ENCODE measurements at regions not wholly inside any gene's neighbourhood (a gene's known extent, or its start where the extent isn't known, plus 50 kb on each side); places are given as distances from the start of the nearest gene placed in this dataset.

DNA sequence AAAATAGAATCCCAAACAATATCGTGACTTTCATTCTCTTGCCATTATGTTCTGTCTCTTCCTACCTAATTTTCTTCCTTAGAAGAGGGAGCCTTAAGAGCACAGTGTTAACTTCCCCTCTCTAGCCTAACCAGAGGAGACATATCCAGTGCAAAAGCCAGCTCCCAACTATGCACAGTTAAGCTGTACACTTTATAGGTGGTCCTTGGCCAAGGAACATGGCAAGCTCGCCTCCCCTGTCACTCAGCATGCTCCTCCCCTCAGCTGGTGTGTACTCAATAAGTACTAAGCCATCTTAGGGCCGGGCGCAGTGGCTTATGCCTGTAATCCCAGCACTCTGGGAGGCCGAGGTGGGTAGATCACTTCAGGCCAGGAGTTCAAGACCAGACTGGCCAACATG lies 255.1 kb upstream of the TMPO start:
- no peaks in the 10 kb centered on the region for H3K4me1 Mint-ChIP-seq
- no peak overlapping the region for H3K4me3 Mint-ChIP-seq
- no peak overlapping the region for H3K27ac Mint-ChIP-seq
- no peaks in the 10 kb centered on the region for H3K36me3 Mint-ChIP-seq
- peaks cover 8% of the 10 kb centered on the region for H3K27me3 Mint-ChIP-seq
- H3K9me3 Mint-ChIP-seq, result no peaks in the 10 kb centered on the region

GRCh38 chr12:98262902-98263301 lies 252.5 kb upstream of the TMPO start:
- Mint-ChIP-seq H3K27me3 (peaks cover 8% of the 10 kb centered on the region), H3K9me3 (no peaks in the 10 kb centered on the region), H3K27ac (no peak overlapping the region), H3K36me3 (no peaks in the 10 kb centered on the region), H3K4me1 (no peaks in the 10 kb centered on the region), H3K4me3 (no peak overlapping the region)

DNA sequence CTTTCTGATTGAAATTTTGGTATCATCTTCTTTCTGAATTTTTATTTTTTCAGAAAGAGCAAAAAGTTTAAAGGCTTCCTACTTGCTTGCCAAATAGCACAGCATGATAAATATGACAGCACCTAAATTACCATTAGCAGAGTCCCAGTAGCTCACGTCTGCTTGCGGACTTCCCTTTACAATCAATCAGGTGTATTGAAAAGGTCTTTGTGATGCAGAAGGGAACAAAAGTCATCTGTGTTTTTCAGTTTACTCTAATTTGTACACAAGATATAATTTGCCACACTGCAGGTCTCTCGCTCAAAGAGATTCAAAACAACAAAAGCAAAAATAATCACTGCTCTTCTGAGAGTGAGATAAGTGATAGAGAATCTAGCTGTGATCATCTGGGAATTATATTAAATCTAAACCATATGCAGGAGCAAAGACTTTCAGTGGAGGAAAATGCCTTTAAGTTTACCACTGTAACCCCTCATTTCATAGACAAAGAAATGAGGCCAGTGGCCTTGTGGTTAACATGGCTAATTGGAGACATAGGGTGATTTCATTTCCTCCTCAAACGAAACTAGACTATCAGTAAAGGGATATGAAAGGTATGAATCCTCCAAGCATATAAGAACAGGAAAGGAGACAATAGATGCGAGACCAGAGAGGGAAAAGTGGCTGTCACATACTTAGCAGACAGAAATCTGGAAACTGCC lies 240.8 kb upstream of the TMPO start:
- Mint-ChIP-seq H3K27ac (no peak overlapping the region), H3K27me3 (peaks cover 11% of the 10 kb centered on the region), H3K9me3 (peaks cover 4% of the 10 kb centered on the region), H3K36me3 (no peaks in the 10 kb centered on the region), H3K4me1 (no peaks in the 10 kb centered on the region), H3K4me3 (no peak overlapping the region)

DNA sequence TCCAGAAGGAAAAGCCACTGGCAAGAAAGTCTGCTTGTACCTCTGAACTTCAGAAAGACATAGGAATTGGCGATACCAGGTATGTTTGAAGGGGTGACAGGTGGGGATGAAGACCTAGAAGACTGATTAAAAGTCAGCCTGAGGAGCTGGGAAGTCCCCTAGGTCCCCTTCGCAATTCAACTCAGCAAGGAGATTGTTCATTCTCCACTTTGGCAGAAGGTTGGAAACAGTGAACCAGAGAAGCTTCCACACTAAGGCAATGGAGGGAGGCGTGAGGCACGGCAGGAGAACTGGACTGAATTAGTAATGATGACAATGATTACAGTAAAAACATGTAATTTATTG lies 240.3 kb upstream of the TMPO start:
- Mint-ChIP-seq H3K9me3 (no peaks in the 10 kb centered on the region), H3K36me3 (no peaks in the 10 kb centered on the region), H3K27ac (no peak overlapping the region), H3K4me3 (no peak overlapping the region), H3K27me3 (peaks cover 7% of the 10 kb centered on the region), H3K4me1 (no peaks in the 10 kb centered on the region)

- H3K27ac Mint-ChIP-seq, result no peak overlapping the region
- no peak overlapping the region for H3K4me3 Mint-ChIP-seq
- H3K9me3 Mint-ChIP-seq, result no peaks in the 10 kb centered on the region
- H3K4me1 Mint-ChIP-seq, result no peaks in the 10 kb centered on the region
- no peaks in the 10 kb centered on the region for H3K36me3 Mint-ChIP-seq
- H3K27me3 Mint-ChIP-seq, result peaks cover 9% of the 10 kb centered on the region
Measured at GRCh38 chr12:98280152-98280551, 235.2 kb upstream of the TMPO start.

- Mint-ChIP-seq H3K4me3 (no peak overlapping the region), H3K9me3 (no peaks in the 10 kb centered on the region), H3K4me1 (no peaks in the 10 kb centered on the region), H3K27ac (no peak overlapping the region), H3K27me3 (peaks cover 14% of the 10 kb centered on the region), H3K36me3 (no peaks in the 10 kb centered on the region)
Measured at GRCh38 chr12:98280621-98281020, 234.8 kb upstream of the TMPO start.

GRCh38 chr12:98291828-98292227 lies 223.6 kb upstream of the TMPO start:
- Mint-ChIP-seq H3K36me3 (no peaks in the 10 kb centered on the region), H3K9me3 (no peaks in the 10 kb centered on the region), H3K4me3 (no peak overlapping the region), H3K27me3 (peaks cover 19% of the 10 kb centered on the region), H3K4me1 (no peaks in the 10 kb centered on the region), H3K27ac (no peak overlapping the region)

DNA sequence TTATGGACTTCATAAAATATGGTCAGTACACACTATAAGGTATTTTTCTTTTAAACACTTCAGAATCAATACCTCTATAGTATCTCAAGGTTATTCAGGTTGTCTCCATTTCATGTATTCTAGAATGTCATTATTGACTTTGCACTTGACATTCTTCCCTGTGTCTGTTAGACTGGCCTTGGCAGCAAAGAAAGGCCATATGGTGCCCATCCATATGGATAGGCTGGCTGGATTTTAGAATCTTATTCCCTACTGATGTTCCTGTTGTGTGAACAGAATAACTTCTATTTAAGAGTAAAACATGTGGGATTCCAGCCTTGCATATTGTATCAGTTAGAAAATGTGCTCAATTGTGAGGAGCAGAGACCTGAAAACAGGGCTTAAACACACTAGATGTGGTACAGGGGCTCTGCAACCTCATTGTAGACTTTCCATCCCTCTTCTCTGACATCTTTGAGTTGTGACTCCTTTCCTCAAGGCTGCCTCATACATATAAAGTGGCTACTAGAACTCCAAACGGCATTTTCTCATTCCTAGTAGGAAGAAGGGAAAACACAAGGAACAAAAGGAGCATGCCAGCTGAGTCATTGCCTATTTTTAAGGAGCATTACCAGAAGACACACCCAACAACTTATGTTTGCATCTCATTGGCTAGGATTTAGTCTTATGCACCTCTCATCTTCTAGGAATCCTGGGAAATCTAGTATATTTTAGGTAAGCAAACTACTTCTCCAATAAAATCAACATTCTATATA lies 221.2 kb upstream of the TMPO start:
- Mint-ChIP-seq H3K4me1 (no peaks in the 10 kb centered on the region), H3K27ac (no peak overlapping the region), H3K4me3 (no peak overlapping the region), H3K9me3 (no peaks in the 10 kb centered on the region), H3K27me3 (peaks cover 18% of the 10 kb centered on the region), H3K36me3 (no peaks in the 10 kb centered on the region)

DNA sequence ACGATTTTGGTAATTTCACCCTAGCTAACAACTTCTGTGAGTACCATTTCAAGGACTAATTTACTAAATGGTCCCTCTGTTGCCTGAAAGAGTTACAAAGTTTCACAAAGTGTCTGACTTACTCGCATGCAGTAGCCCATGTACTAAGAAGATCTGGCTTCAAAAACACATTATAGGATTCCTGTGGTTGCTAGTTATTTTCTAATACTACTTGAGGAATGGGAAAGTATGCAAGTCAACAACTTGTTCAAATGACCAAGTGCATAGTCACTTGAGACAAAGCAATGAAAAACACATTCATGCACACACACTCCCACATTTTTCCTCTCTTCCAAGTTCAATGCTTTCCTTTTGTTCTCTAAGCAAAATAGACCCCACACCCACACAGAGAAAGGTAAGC lies 219.7 kb upstream of the TMPO start:
- Mint-ChIP-seq H3K4me3 (no peak overlapping the region), H3K27ac (no peak overlapping the region), H3K27me3 (peaks cover 21% of the 10 kb centered on the region), H3K9me3 (no peaks in the 10 kb centered on the region), H3K36me3 (no peaks in the 10 kb centered on the region), H3K4me1 (no peaks in the 10 kb centered on the region)

DNA sequence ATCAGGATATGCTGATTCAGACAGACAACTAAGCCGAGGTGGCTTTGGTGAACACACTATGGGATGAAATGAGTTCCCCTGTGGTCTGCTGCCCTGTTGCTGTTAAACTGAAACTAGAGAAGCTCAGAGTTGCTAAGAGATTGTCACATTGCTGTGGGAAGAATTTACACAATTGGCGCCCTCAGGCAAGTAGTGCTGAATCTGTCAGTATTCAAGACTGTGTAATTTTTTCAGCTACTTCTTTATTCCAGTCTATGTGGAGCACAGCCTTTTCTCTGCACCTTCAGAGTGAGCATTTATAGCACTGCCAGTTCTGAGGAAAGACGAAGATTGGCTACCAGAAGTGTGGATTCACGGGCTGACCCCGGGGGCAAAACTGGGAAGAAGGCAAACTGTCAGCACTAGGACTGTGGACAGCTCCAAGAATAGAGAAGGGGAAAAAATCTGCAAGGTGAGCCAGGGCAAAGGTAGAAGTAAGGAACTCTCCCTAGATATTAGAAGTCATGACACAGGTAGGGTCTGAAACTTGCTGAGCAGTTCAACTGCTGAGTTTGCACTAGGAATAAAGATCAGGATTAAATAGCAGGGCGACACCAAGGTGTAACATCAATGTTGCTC lies 218.8 kb upstream of the TMPO start:
- no peaks in the 10 kb centered on the region for H3K9me3 Mint-ChIP-seq
- no peak overlapping the region for H3K4me3 Mint-ChIP-seq
- H3K4me1 Mint-ChIP-seq, result no peaks in the 10 kb centered on the region
- no peak overlapping the region for H3K27ac Mint-ChIP-seq
- peaks cover 20% of the 10 kb centered on the region for H3K27me3 Mint-ChIP-seq
- no peaks in the 10 kb centered on the region for H3K36me3 Mint-ChIP-seq

DNA sequence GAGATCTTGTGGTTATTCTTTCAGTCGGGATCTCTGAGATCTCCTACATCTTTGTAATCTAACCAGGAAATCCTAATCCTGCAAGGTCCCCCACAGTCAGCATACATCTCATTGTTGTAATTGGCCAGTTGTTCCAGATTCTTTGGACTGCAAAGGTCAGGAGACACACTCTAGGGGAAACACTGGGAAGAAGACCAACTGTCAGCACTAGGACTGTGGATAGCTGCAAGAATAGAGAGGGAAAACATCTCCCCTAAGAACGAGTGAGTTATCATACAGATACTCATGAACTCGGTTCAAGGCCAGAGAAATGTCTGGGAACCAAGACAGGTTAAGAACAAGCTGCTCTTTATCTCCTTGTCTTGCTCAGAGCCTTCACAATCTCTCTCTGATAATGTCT lies 217.9 kb upstream of the TMPO start:
- no peaks in the 10 kb centered on the region for H3K4me1 Mint-ChIP-seq
- H3K36me3 Mint-ChIP-seq, result no peaks in the 10 kb centered on the region
- no peaks in the 10 kb centered on the region for H3K9me3 Mint-ChIP-seq
- H3K27me3 Mint-ChIP-seq, result peaks cover 16% of the 10 kb centered on the region
- H3K27ac Mint-ChIP-seq, result no peak overlapping the region
- no peak overlapping the region for H3K4me3 Mint-ChIP-seq

DNA sequence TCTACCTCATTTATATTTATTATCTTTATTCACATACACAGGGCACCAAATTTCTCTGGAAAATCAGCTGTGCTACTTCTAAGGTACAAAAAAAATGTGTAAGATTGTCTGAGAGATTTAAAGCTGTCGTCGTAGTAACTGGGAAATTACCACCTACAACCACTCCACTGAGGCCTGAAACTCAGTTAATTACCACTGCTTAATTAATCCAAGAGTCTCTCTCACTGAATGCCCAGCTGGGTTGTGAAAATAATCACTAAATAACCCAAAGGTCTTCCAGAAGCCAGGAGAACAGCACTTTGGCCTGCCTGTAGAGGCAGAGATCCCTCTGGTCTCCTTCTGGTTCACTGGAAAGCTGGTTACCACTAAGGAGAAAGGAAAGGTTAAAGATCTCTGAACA lies 207.2 kb upstream of the TMPO start:
- Mint-ChIP-seq H3K36me3 (no peaks in the 10 kb centered on the region), H3K27ac (no peak overlapping the region), H3K9me3 (no peaks in the 10 kb centered on the region), H3K27me3 (peaks cover 14% of the 10 kb centered on the region), H3K4me1 (no peaks in the 10 kb centered on the region), H3K4me3 (no peak overlapping the region)

- Mint-ChIP-seq H3K27me3 (peaks cover 7% of the 10 kb centered on the region), H3K4me1 (no peaks in the 10 kb centered on the region)
Measured at GRCh38 chr12:98317939-98318899, 197.2 kb upstream of the TMPO start.

DNA sequence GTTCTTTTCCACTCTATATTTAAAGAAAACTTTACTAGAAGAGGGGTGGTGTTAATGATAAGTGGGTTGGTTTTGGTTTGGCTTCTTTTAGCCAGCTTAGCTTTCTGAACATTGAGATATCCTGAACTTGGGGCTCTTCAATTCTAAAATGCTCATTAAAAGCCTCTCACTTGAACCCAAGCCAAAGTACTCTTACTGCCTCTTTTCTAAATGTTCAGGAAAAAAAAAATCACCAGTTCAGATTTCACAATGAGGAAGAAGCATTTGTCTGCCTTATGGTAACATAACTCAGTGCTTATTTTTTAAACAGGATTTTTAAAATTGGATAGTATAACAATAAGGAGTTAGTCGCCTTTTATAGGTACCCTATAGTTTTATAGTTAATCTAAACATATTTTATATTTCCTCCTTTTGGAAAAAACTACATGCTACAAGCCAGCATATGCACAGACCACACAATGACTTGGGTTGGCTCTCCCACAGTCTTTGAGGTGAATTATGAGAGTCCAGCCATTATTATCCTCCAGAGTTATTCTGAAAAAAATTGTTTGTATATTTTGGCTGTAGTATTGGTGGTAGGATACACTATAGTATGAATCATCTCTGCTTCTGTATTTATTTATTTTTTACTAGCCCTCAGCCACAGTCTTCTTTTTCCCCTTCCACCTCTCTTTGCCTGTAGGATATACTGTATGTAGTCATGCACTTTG lies 195.5 kb upstream of the TMPO start:
- H3K27ac Mint-ChIP-seq, result no peak overlapping the region
- peaks cover 6% of the 10 kb centered on the region for H3K27me3 Mint-ChIP-seq
- no peak overlapping the region for H3K4me3 Mint-ChIP-seq
- H3K9me3 Mint-ChIP-seq, result peaks cover 4% of the 10 kb centered on the region
- no peaks in the 10 kb centered on the region for H3K36me3 Mint-ChIP-seq
- no peaks in the 10 kb centered on the region for H3K4me1 Mint-ChIP-seq

More at GRCh38 chr12:98317939-98318899, 197.2 kb upstream of the TMPO start:
- no peak overlapping the region for H3K27ac Mint-ChIP-seq
- H3K4me3 Mint-ChIP-seq, result no peak overlapping the region
- no peaks in the 10 kb centered on the region for H3K36me3 Mint-ChIP-seq
- peaks cover 4% of the 10 kb centered on the region for H3K9me3 Mint-ChIP-seq

GRCh38 chr12:98325003-98325402 lies 190.4 kb upstream of the TMPO start:
- H3K27ac Mint-ChIP-seq, result no peak overlapping the region
- peaks cover 4% of the 10 kb centered on the region for H3K9me3 Mint-ChIP-seq
- H3K4me1 Mint-ChIP-seq, result no peaks in the 10 kb centered on the region
- no peaks in the 10 kb centered on the region for H3K36me3 Mint-ChIP-seq
- H3K4me3 Mint-ChIP-seq, result no peak overlapping the region
- peaks cover 6% of the 10 kb centered on the region for H3K27me3 Mint-ChIP-seq

All from activated naive CD4-positive, alpha-beta T cell treated with anti-CD3 and anti-CD28 coated beads, Interleukin-2, amount 50 U/mL, for 24 hours (primary cell).